GM12874 (cell line): ENCODE measurements at regions not wholly inside any gene's neighbourhood (a gene's known extent, or its start where the extent isn't known, plus 50 kb on each side); places are given as distances from the start of the nearest gene placed in this dataset.

Source experiments
- CTCF ChIP-seq: IDR thresholded peaks from 2 replicates; pipeline ENCODE4 v1.5.1; 2011; ENCODE audit warnings: low read depth, mild to moderate bottlenecking, control low read depth, low read length, moderate library complexity; ENCODE audit not compliant: insufficient read depth

- no peak for TF ChIP-seq CTCF
These were observed 151.0 kb upstream of the RXFP2 start for GRCh38 chr13:31588316-31588715.

GRCh38 chr13:31588893-31589292 lies 150.4 kb upstream of the RXFP2 start:
- TF ChIP-seq CTCF: no peak

- no peak for TF ChIP-seq CTCF
These were observed 147.6 kb upstream of the RXFP2 start for GRCh38 chr13:31591642-31592233.

GRCh38 chr13:31594056-31594455 lies 145.3 kb upstream of the RXFP2 start:
- no peak for TF ChIP-seq CTCF

- TF ChIP-seq CTCF: no peak
These were observed 143.8 kb upstream of the RXFP2 start for GRCh38 chr13:31595563-31595962.

- TF ChIP-seq CTCF: no peak
These were observed 140.3 kb upstream of the RXFP2 start for GRCh38 chr13:31598990-31599389.

GRCh38 chr13:31605076-31605860 lies 134.1 kb upstream of the RXFP2 start:
- TF ChIP-seq CTCF: no peak
